ENCODE measurements at regions not wholly inside any gene's neighbourhood (a gene's known extent, or its start where the extent isn't known, plus 50 kb on each side); places are given as distances from the start of the nearest gene placed in this dataset.

DNA sequence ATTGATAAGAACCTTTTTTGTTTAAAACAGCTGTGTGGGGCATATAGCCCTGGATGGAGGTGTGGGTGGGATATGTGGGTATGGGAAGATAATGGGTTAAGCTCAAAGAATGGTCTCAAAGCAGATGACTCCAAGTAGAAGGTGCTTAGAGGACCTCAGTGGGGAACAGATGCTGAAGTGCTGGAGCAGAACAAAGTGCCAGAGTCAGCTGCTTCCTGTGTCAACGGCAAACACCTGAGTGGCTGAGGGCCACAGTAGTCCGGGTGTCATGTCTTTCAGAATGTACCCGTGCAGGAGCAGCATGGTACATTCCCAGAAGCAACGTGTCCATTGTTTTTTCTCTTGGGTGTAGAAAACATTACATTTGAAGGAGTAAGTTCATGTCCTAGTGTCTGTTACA is 210.6 kb downstream of the CCNG2 start:
- DNase-seq (ENCODE audit: low read depth), result no peak

DNA sequence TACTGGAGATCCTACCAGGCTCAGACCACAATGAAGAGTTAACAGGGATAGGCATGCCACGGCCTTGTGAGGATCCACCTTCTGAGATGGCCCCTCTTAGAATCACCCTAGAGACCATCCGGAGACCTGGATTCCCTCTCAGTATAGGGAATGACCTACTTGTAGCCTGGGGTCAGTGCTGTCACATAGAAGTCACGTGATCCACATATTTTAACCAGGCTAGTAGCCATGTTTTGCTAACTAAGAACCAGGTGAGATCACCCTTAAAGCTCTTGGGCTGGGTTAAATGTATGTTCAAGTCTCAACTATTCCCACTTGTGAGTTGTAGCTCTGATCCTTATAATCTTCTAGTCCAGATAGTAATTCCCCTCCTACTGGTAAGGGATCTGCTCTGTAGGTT is 215.4 kb downstream of the CCNG2 start:
- DNase-seq (ENCODE audit: low read depth), result no peak

DNA sequence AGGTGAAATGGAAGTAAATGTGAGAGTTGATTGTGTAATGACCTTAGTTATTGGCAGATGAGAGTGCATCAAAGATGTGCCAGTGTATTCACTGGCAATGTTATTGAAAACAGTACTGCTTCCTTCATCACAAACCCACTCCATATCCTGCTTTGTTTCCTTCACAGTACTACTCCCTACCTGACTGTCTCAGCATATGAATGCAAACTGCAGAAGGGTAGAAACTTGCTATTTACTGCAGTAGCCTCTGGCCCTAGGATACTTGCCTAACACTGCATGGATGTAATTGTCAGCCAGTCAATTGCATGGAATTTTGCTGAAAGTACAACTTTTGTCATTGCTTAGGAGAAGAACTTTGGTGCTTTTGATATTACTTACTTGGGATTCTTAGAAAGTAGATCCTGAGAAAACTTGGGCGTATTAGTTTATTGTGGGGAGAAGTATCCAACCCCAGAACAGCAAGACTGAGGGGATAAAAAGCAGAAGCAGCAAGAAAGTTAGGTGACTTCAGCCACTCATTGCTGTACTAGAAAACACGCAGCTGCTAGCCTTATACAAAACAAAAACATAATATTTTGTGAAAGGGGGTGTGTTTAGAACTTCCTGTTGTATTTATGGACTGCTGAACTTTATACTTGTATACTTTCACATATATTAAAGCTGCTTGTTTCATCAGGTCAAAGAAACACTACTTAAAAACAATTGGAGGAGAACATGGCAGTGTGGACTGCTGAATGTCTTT is 219.0 kb downstream of the CCNG2 start:
- no peak for DNase-seq (ENCODE audit: low read depth)

DNA sequence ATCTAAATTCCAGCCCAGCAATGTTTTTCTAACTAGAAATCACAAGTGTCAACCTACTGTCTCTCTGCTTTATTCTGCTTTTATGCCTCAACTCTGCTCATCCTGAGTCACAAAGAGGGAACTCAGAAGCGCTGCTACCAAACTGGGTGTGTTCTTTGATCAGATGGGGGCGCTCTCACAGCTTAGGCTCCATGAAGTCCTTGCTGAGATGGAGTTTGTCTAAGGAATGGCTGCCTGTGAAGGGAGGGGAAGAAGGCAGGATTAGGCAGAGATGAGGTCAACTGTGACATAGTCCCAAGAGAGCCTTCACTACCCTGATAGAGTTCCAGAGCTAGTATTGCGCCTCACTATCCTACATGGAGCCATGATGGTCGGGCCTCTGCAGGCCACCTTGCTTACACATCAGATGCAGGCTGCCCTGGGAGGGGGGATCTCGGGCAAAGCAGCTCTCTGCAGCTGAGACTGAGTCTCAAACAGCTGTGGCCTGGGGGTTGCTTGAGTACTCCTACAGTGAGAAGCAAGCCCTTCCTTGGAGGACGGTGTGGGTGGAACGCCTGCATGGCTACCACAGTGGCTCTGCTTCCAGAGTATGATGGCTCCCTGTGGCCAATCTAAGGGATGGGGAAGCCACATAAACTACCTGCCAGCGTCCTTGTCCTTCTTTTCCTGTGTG is 219.9 kb downstream of the CCNG2 start:
- no peak for DNase-seq (ENCODE audit: low read depth)

DNA sequence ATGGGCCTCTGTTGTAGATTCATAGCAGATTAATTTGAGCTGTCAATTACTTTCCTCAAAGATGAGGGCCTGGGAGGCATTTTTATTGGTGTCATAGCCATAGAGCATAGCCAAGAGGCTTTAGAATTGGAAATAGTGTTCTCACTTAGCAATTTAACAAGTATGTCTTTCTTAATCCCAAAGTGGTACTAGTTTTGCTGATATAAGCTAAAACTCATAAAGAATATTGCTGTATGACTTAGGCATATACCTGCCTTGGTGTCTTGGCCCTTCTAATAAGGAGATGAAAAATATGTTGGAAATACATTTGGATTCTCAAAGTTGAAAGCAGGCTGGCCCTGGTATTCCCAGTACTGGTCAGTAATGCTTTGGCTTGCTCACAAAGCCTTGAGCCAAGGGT is 221.5 kb upstream of the CXCL13 start:
- no peak for DNase-seq (ENCODE audit: low read depth)

DNA sequence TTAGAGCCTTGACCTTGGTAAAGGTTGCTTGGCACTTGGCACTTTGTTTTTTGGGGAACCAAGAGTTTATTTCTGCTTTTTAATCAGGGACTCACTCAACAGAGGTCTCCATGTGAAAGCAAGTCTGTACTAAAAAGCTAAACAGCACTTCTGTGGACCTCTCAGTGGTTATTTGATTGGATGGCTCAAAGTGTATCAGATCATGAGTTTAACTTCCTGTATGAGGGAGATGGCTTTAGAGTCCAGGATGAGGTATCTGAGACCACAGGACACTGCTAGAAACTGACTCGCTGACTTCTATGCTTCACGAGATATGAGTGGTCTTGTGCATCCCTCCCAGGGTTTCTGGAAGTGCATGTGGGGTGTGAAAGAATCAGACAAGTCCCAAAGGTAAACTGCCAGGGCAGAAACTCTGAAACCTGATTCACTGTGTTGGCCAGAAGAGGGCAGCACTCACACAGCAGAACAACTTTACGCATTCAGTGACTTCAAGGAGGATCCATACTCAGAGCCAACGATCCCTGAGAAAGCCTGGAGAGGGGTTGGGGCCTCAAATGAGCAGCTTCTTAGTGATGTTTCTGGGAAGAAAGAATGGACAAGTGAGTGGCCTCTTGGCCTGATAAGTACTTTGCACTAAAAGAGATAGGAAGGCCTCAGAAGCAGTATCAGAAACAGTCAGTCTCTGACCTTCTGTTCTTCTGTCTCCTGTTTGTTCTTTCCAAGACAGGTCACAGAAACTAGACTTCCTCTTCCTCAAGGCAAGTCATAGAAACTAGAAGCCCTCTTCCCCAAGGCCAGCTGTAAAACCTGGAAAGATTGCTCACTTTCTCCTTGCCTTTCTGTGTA is 220.3 kb upstream of the CXCL13 start:
- peak; percentile 66 for DNase-seq (ENCODE audit: low read depth)

DNA sequence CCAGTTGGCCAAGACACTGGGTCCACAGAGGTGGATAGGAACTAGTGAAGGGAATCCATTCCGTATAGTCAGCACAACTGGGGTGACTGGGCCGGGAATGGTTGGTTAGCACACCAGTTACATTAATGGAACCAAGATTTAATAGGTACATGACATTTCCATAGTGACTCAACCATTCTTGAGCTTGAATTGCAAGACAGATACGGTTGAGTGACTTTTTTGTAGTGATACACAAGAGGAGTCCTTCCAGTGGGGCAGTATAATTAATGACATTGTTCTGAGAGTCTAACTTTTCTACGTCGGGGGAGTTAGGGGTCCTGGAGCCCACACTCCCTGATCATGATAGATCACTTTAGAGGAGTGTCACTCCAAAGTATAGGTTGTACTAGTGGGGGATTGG is 211.6 kb upstream of the CXCL13 start:
- no peak for DNase-seq (ENCODE audit: low read depth)

DNA sequence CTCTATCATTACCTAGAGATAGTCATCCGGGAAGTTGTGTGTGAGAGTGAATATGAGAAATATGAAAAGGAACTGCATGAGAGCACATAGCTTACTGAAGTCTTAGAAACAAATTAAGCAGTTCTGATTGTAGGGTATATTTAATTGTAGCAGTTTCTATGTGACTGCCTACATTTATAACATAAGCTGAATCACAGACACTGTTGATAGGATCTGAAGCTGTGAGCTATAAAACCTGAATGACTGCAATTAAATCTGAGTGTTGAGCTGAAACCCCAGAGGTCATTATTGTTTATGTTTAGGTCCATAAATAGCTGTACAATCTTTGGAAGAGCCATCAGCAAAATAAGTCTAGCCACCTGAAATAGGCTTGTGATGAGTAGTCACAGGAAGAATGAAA is 210.1 kb upstream of the CXCL13 start:
- DNase-seq (ENCODE audit: low read depth), result no peak

DNA sequence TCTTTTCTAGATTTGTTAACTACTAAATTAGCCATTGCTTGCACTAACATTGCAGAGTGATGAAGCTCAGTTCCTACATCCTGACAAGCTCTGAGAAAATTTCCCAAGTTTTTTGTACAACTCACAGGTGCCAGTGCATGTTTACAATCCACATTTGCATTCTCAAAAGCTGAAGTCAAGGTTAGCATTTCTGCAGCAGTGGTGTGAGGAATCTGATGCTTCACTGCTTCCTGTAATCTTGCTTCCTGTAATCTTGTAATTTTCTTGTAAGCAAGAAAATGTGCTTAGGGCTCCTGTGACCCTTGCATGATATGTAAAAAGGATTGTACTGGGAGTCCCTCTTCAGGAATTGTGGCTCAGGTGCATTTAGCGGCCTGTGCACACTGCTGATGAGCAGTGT is 207.4 kb upstream of the CXCL13 start:
- DNase-seq (ENCODE audit: low read depth), result no peak

DNA sequence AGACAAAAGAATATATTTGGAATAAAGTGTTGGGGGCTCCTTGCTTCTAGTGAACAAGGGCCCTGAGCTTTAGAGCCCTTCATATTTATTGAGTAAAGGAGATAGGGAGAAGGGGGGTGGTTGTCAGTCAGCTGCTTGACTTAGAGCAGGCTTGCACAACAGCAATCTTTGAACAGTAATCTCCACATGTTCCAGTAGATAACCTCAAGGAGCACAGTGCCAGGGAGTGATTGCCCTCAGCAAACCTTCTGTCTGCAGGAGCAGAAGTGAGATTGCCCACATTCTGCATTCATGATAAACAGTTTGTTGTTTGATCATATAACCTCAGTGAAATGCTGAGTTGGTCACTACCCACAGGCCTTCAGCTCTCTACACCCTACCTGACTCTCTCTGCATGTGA is 205.8 kb upstream of the CXCL13 start:
- no peak for DNase-seq (ENCODE audit: low read depth)

DNA sequence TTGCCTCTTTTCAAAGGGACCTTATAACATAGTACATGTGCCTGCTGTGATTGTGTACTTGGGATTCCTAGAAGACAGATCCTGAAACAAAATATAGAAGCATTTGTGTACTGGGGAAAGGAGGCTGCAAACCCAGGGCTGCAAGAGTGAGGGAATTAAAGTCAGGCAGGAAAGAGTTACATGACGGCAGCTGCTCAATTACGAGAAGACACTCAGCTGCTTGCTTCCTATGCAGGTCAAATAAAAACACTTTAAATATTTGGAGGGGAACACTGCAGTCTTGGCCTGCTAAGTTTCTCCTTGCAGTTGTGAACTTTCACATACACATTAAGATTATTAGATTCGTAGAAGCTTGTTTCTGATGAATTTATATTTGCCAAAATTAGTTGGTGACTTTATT is 191.9 kb upstream of the CXCL13 start:
- no peak for DNase-seq (ENCODE audit: low read depth)

DNA sequence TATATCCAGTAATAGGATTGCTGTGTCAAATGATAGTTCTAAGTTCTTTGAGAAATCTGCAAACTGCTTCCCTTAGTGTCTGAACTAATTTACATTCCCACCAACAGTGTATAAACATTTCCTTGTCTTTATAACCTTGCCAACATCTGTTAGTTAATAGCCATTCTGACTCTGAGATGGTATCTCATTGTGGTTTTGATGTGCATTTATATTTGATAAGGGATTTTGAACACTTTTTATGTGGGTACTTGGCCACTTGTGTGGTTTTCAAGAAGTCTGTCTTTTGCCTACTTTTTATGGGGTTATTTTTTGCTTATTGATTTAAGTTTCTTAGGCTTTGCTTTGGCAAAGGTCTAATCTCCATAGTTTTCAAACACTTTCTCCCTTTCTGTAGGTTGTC is 189.9 kb upstream of the CXCL13 start:
- no peak for DNase-seq (ENCODE audit: low read depth)

DNA sequence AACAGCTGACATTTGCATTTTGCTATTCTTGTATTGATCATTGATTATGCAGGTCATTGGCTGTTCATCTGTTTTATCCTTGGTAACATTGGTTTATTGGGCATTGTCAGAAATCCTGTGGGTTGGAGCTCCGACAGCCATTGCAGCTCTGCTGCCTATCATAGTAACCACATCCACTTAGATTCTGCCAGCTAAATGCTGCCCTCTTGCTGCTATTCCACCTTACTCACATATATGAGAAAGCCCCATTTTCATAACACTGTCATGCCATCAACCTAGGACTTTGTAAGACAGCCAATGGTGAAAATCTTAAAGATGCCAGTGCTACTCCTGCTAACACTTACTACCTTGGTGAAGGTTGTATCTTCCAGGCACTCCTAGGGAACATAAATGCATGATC is 187.3 kb upstream of the CXCL13 start:
- peak; percentile 6 for DNase-seq (ENCODE audit: low read depth)

DNA sequence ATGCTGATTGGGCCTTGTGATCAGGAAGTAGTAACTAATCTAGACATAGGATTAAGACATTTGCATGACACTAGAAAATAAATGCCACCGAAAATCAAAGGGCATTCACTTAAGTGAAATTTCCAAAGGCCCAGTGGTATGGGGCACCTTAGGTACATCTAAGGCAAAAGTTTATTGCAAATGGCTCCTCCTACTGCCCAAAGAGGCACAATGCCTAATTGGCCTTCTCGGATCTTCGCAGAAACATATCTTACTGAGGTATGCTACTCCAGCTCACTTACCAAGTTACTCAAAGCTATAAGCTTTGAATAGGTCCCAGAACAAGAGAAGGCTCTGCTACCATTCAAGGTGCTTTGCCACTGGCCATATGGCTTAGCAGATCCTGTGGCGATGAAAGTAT is 174.8 kb upstream of the CXCL13 start:
- DNase-seq (ENCODE audit: low read depth), result no peak

DNA sequence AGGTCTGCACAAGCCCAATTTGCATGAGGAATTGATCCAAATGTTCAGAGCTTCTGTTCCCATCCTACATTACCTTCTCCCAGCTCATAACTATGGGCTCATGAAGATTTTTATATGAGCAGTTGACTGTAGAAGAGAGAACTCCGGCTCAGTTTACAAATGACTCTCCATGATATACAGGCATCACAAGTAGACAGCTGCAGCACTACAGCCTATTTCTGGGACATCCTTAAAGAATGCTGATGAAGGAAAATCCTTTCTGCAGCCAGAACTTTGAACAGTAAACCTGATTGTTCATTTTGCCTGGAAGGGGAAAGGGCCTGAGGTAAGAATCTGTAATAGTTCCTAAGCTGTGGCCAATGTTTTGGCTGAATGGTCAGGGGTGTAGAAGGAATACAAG is 174.1 kb upstream of the CXCL13 start:
- DNase-seq (ENCODE audit: low read depth), result no peak

DNA sequence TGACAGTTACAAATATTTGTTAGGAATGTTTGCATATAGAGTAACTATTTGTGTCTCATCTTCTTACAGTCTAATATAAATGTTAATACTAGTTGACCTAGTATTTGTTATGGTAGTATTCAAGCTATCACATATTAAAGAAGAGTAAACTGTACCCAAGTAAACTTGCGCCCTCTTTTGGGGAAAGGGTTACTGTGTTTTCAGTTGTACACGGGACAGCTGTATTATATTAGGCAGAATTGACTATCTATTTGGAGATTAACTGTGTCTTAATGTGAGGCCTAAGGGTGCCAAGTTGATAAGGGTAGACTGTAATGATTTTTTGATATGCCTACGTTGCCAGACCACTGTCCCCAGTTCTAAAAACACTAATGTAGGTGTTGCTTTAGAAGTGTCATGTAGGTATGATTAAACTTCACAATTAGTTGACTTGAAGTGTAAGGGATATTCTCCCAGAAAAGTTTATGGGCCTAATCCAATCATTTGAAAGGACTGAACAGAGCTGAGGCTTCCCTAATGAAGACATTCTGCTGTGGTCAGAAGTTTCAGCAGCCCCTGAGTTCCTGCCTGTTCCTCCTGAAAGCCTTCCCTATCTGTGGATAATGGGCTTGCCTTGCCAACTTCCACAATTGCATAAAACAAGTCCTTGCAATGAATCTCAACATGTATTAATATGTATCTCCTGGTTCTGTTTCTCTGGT is 172.8 kb upstream of the CXCL13 start:
- peak; percentile 3 for DNase-seq (ENCODE audit: low read depth)

DNA sequence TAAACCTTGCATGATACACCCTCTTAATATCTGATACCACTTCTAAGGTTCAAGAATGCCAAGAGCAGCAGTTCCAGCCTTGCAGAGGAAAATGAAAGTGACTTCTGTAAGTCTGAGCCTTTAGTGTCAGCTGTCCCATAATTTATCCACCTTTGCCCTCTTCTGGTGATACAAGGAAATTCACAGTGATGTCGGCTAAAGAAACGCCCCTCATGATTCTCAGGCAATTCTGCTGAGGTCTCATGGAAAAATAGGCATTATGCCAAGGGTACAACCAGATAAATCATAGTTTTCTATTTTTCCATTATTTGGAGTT is 172.2 kb upstream of the CXCL13 start:
- peak; percentile 54 for DNase-seq (ENCODE audit: low read depth)

DNA sequence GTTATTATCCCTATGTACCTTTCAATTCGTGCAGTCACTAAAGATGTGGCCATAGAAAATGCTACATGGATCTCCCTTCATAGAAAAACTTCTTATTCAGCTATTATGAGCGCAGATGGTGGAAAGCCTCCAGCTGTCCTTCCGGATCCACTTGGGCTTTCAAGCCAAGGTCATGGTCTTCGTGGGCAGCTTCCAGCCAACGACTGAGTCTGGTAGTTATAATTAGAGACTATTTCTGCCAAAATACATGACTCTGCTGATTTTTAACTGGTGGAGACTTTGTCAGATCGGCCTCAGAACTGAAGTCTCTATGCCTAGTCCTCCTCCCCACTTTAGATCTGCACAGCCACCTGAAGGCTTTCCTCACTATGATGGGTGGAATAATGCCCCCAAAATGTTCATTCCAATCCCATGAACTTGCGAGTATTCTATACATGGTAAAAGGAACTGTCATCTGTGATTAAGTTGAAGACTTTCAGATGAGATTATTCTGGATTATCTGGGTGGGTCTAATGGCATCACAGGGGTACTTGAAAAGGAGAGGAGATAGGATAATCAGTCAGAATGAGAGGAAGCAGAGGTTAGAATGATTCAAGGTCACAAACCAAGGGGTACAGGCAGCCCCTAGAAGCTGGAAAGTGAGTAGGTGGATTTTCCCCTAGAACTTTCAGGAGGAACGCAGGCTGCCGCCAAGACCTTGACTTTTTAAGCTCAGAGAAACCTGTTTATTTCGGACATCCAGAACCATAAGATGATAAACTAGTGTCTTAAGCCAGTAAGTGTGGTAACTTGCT is 171.1 kb upstream of the CXCL13 start:
- no peak for DNase-seq (ENCODE audit: low read depth)

DNA sequence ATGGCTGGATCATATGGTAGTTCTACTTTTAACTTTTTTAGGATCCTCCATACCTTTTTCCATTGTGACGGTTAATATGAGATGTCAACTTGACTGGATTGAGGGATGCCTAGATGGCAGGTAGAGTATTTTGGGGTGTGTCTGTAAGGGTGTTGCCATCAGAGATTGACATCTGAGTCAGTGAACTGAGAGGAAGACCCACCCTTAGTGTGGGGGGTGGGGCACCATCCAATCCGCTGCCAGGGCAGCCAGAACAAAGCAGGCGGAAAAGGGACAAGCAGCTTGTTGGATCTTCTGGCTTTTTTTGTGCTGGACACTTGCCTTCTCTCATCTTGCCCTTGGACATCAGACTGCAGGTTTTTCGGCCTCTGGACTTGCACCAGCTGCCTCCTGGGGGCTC is 168.5 kb upstream of the CXCL13 start:
- DNase-seq (ENCODE audit: low read depth), result no peak

DNA sequence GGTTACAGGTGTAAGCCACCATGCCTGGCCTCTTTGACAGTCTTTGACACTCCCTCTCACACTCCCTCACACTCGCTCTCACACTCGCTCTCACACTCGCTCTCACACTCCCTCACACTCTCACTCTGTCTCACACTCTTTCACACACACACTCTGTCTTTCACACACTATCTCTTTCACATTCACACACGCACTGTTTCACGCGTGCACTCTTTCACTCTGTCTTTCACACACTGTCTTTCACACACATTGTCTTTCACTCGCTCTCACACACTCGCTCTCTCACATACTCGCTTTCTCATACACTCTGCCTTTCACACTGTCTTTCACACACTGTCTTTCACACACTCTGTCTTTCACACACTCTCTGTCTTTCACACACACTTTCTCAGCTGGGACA is 167.1 kb upstream of the CXCL13 start:
- no peak for DNase-seq (ENCODE audit: low read depth)

DNA sequence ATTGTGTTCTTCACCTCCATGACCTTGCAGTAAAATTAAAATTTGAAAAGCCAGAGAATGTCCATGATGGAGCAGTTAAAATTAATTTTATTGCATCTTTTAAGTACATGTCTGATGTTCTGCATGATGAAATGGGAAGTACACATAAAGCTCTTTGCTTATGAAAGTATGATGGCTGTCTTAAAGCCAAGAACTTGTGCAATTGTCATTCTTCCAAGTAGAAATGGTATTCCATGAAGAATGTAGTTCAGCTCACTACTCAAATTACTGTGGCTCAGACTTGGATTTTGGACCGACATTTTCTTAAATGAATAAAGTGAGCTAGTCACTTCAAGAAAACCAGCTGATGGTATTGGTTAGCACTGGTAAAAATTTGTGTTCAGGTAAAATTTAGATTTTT is 161.7 kb upstream of the CXCL13 start:
- peak; percentile 18 for DNase-seq (ENCODE audit: low read depth)

DNA sequence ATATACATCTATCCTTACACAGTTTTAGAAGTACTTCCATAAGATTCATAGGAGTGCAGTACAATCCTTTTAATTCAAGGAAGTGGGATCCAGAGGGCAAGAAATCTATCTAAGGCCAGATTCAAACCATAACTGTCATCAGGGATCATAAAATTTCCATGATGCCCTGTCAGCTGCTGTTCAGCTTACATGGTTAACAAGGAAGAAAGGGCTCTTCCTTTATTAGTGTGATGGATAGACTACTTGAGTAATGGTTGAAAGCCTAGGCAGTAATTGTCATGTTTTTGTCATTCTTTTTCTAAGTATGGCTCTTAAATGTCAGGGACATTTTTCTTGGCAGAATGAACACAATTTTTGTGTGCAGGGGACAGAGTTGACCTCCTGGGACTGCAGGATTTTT is 159.8 kb upstream of the CXCL13 start:
- no peak for DNase-seq (ENCODE audit: low read depth)
